Ovary (tissue), 7 donors: ENCODE measurements at regions not wholly inside any gene's neighbourhood (a gene's known extent, or its start where the extent isn't known, plus 50 kb on each side); places are given as distances from the start of the nearest gene placed in this dataset.

Experiments
- DNase-seq, 5 donors: peaks; one replicate each; pipeline ENCODE4 v3.0.0-alpha.2; 2019 to 2020
- H3K27ac ChIP-seq, 2 donors: fragments of 200-600 bp; one replicate each; pipeline versions ENCODE4 v1.5.1 to v1.8.0; 2019 to 2022
- H3K27me3 ChIP-seq: fragments of 200-600 bp; one replicate; pipeline ENCODE4 v1.8.0; 2022
- H3K36me3 ChIP-seq: fragments of 200-600 bp; sonication (generic); one replicate; pipeline ENCODE4 v1.5.1; 2019
- H3K4me1 ChIP-seq: one replicate; pipeline ENCODE4 v1.8.1; 2013; ENCODE audit warnings: mild to moderate bottlenecking, moderate library complexity; ENCODE audit not compliant: insufficient read depth
- H3K4me3 ChIP-seq: fragments of 200-600 bp; sonication (generic); one replicate; pipeline ENCODE4 v1.5.1; 2017
- H3K9me3 ChIP-seq, 2 donors: fragments of 200-600 bp in 1 of 2; sonication (generic) in 1 of 2; one replicate each; pipeline versions ENCODE4 v1.5.1 to v1.8.1; 2013 to 2019; ENCODE audit warnings: mild to moderate bottlenecking in 1 of 2, moderate library complexity in 1 of 2
- EP300 ChIP-seq: sonication (generic); formaldehyde crosslinking; IDR thresholded peaks from one replicate; pipeline ENCODE4 v1.6.1; 2017; ENCODE audit warnings: antibody characterized with exemption
- POLR2A ChIP-seq: fragments of 450-650 bp; IDR thresholded peaks from one replicate; pipeline ENCODE4 v1.6.1; 2017; ENCODE audit warnings: antibody characterized with exemption, mild to moderate bottlenecking, moderate library complexity
- WGBS, 3 donors: extraction: QIAGEN DNeasy Blood & Tissue Kit in 1 of 3; methylation state at CpG; one replicate each; pipeline versions ENCODE4 v1.1.5 to v1.1.7; 2013 to 2017; 5-methylcytosine and 5-hydroxymethylcytosine counted together
- intact Hi-C, 4 donors: fragments of 100-400 bp; cut with DNase I; formaldehyde crosslinking; loops; one replicate each; pipeline versions ENCODE4 v1.11.0 to v1.15.1; 2022 to 2023
- TF ChIP-seq, protein P1 (sequence below), 3 donors: fragments of 450-650 bp in 2 of 3; fragments of 200-600 bp in 1 of 3; IDR thresholded peaks; one replicate each; pipeline versions ENCODE4 v1.5.1 to v1.8.0; 2016 to 2022; ENCODE audit warnings: antibody characterized with exemption in 3 of 3, mild to moderate bottlenecking in 1 of 3
- donor health status: DM: no; HTN: no; CAD: no; lungs with moderate emphysema.
- donor health status: DM: no; HTN: no; CAD: no.
- donor health status: Bipolar disorder and iron deficiency.
- donor health status: DM: no; HTN: no; CAD: no.
- donor health status: DM: yes; HTN: yes; CAD: no.

DNA sequence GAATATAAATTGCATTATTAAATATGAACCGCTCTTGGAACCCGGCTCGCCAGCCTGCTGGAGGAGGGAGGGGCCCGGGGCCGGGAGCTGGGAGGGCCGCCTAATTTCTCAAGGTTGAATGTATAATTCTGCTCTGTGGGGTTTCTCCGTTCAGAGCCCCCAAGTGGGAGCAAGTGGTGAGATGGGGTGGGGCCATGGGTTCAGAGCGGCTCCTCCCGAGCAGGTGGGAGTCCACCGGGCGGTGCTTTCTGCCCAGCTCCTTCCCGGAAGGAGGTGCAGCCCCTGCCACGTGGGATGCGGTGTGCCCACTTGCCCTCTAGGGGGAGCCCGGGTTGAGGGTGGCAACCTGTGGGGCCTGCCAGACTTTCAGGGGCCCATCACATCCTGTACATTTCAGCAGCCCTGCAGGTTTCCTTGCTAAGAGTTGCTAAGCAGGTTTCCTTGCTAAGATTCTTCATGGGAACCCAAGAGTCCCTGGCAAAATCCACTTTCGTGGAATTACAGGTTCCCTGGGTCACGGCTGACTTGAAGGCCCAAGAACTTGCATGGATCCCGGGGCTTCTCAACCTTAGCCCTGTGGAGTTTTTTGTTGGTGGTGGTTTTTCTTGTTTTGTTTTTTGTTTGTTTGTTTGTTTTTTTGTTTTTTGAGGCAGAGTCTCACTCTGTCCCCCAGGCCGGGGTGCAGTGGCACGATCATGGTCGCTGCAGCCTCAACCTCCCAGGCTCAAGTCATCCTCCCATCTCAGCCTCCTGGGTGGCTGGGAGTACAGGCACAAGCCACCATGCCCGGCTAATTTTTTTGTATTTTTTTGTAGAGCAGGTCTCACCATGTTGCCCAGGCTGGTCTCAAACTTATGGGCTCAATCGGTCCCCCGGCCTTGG lies 196.7 kb upstream of the GSE1 start:
- Histone ChIP-seq H3K27me3 (no peaks in the 10 kb centered on the region), H3K4me1 (no peaks in the 10 kb centered on the region), H3K9me3 (no peaks in the 10 kb centered on the region), H3K4me3 (no peak overlapping the region), H3K36me3 (no peaks in the 10 kb centered on the region), H3K27ac (no peak overlapping the region)
- no peak for TF ChIP-seq POLR2A
- TF ChIP-seq, protein P1, sequence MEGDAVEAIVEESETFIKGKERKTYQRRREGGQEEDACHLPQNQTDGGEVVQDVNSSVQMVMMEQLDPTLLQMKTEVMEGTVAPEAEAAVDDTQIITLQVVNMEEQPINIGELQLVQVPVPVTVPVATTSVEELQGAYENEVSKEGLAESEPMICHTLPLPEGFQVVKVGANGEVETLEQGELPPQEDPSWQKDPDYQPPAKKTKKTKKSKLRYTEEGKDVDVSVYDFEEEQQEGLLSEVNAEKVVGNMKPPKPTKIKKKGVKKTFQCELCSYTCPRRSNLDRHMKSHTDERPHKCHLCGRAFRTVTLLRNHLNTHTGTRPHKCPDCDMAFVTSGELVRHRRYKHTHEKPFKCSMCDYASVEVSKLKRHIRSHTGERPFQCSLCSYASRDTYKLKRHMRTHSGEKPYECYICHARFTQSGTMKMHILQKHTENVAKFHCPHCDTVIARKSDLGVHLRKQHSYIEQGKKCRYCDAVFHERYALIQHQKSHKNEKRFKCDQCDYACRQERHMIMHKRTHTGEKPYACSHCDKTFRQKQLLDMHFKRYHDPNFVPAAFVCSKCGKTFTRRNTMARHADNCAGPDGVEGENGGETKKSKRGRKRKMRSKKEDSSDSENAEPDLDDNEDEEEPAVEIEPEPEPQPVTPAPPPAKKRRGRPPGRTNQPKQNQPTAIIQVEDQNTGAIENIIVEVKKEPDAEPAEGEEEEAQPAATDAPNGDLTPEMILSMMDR (IDR thresholded peaks at IDR 0.05) = peak in 2 of 3 donors; percentile 18 to 31
- DNase-seq = peak; percentile 22 to 66 (median 52)
- WGBS, 3 donors = 78 to 79% (median 79%) methylated on average over 24 of the region's 24 CpGs
- intact Hi-C loops = loop anchor here in 1 of 4 donors (5.0 kb wide), 1 partner anchor 76 kb away; no protein-coding TSS in a partner anchor

DNA sequence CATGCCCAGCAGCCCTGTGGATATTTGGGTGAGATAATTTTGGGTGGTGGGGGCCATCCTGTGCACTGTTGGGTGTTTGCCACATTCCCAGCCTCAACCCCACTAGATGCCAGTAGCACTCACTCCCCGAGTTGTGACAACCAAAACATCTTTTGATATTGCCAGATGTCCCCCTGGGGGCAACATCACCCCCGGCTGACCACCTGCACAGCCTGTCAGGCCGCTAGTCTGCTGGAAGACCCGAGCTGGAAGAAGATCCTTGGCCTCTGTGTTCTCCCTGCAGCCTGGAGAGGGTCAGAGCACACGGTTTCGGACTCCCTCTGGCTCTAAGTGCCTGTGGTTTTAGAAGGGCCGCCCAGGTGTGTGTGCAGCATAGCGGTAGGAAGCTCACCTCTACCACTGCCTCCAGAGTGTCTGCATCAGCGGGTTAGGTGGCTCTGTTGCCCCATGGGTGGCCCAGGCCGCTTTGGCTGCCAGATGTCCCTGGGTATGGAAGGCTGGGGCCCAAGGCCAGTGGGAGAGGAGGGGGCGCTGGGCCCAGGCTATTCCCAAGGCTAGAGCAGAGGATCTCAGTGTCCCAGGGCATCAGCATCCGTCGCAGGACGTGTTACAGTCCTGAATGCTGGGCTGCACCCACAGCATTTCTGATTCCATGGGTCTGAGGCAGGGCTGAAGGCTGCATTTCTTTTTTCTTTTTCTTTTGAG lies 195.8 kb upstream of the GSE1 start:
- peak in 4 of 5 donors; percentile 11 to 38 (median 16) for DNase-seq
- TF ChIP-seq EP300 (no peak), POLR2A (no peak)
- TF ChIP-seq, protein P1 (IDR thresholded peaks at IDR 0.05) = no peak
- intact Hi-C loops = loop anchor here in 1 of 4 donors (5.0 kb wide), 1 partner anchor 75 kb away; no protein-coding TSS in a partner anchor
- H3K4me1 ChIP-seq = no peaks in the 10 kb centered on the region
- no peaks in the 10 kb centered on the region for H3K27me3 ChIP-seq
- H3K4me3 ChIP-seq = no peak overlapping the region
- no peaks in the 10 kb centered on the region for H3K9me3 ChIP-seq
- no peaks in the 10 kb centered on the region for H3K36me3 ChIP-seq
- H3K27ac ChIP-seq = no peak overlapping the region
- WGBS, 3 donors = 74 to 86% (median 84%) methylated on average over 14 of the region's 14 CpGs

DNA sequence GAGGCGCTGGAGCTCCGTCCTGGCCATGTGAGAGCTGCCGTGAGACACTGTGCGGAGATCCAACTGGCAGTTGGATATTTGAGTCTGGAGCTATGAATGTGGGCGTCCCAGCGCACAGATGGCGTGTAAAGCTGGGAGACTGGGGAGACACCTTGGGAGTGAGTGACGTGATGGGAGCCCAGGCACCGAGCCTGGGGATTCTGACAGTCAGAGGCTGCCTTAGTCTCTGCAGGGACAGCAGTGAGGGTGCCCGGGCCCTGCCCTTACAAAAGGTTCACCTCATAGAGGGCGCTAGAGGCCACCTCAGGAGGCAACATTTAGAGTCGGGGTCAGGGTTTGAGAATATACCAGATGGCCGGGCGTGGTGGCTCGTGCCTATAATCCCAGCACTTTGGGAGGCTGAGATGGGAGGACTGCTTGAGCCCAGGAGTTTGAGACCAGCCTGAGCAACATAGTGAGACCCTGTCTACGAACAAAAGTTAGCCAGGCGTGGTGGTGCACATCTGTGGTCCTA lies 194.1 kb upstream of the GSE1 start:
- H3K27me3 ChIP-seq = no peaks in the 10 kb centered on the region
- WGBS, 3 donors = 87 to 93% (median 88%) methylated on average over 17 of the region's 17 CpGs
- DNase-seq = peak in 4 of 5 donors; percentile 7 to 24 (median 20)

More for the DNA sequence above, 194.1 kb upstream of the GSE1 start:
- Histone ChIP-seq H3K9me3 (no peaks in the 10 kb centered on the region), H3K36me3 (no peaks in the 10 kb centered on the region), H3K27ac (no peak overlapping the region), H3K4me3 (no peak overlapping the region), H3K4me1 (no peaks in the 10 kb centered on the region)
- intact Hi-C loops = loop anchor here in 1 of 4 donors (5.0 kb wide), 1 partner anchor 73 kb away; no protein-coding TSS in a partner anchor
- no peak for TF ChIP-seq POLR2A
- TF ChIP-seq, protein P1 (IDR thresholded peaks at IDR 0.05) = no peak
- TF ChIP-seq EP300 = no peak
